ENCODE measurements at regions not wholly inside any gene's neighbourhood (a gene's known extent, or its start where the extent isn't known, plus 50 kb on each side); places are given as distances from the start of the nearest gene placed in this dataset.
"Not testable (repeated sequence)": the region's sequence is repeated elsewhere in the genome, so short reads cannot be mapped to it uniquely, and the experiment has no call there.

DNA sequence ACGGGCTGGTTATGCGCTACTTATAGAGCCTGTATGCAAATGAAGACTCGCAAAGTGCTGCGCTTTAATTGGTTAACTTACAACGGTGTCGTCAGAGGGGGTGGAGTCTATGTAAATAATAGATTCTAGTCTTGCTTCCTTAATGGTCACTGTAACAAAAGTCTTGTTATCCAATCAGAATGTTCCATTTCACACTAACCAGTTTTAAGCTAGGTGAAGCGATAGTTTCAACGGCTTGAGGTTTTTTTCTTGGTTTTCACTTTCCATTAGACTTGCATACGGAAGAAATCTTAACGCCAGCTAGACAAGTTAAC, 66.9 kb downstream of the FAM72B start:
- not testable (repeated sequence) for H3K9me3 ChIP-seq (ENCODE audit: insufficient read depth, low read depth, low read length); H3K27me3 ChIP-seq (ENCODE audit: insufficient read depth, low read length, poor library complexity, severe bottlenecking); H2AFZ ChIP-seq (ENCODE audit: low read length); H3K9ac ChIP-seq (ENCODE audit: low read depth, low read length, poor library complexity, severe bottlenecking); H3F3A ChIP-seq (ENCODE audit: low read depth); H3K4me2 ChIP-seq (ENCODE audit: low read depth, low read length, poor library complexity, severe bottlenecking); H4K20me1 ChIP-seq (ENCODE audit: insufficient read depth, low read length, poor library complexity, severe bottlenecking); H3K4me3 ChIP-seq (ENCODE audit: low read length, poor library complexity, severe bottlenecking); H3K36me3 ChIP-seq (ENCODE audit: insufficient read depth, low read length); H3K79me2 ChIP-seq (ENCODE audit: insufficient read depth, low read length); H3K4me1 ChIP-seq (ENCODE audit: insufficient read depth, low read length, poor library complexity, severe bottlenecking); H3K9me2 ChIP-seq (replicated peaks; ENCODE audit: low read depth, low read length)

- not testable (repeated sequence) for H3K4me2 ChIP-seq (ENCODE audit: low read depth, low read length, poor library complexity, severe bottlenecking); H2AFZ ChIP-seq (ENCODE audit: low read length); H3K9ac ChIP-seq (ENCODE audit: low read depth, low read length, poor library complexity, severe bottlenecking); H3K79me2 ChIP-seq (ENCODE audit: insufficient read depth, low read length); H3K9me2 ChIP-seq (replicated peaks; ENCODE audit: low read depth, low read length); H3K27me3 ChIP-seq (ENCODE audit: insufficient read depth, low read length, poor library complexity, severe bottlenecking); H3K9me3 ChIP-seq (ENCODE audit: insufficient read depth, low read depth, low read length); H3K4me3 ChIP-seq (ENCODE audit: low read length, poor library complexity, severe bottlenecking); H3K36me3 ChIP-seq (ENCODE audit: insufficient read depth, low read length); H3K4me1 ChIP-seq (ENCODE audit: insufficient read depth, low read length, poor library complexity, severe bottlenecking); H4K20me1 ChIP-seq (ENCODE audit: insufficient read depth, low read length, poor library complexity, severe bottlenecking); H3F3A ChIP-seq (ENCODE audit: low read depth)
Observed at GRCh38 chr1:121117622-121118479, 66.3 kb downstream of the FAM72B start.

All from Loucy (cell line).